GM18858 (cell line): ENCODE measurements at regions not wholly inside any gene's neighbourhood (a gene's known extent, or its start where the extent isn't known, plus 50 kb on each side); places are given as distances from the start of the nearest gene placed in this dataset.

ENCODE experiments used
- ATAC-seq: cut with Tn5 transposase; IDR thresholded peaks from one replicate; pipeline ENCODE4 v1.9.1; 2021; ENCODE audit not compliant: unreplicated experiment

DNA sequence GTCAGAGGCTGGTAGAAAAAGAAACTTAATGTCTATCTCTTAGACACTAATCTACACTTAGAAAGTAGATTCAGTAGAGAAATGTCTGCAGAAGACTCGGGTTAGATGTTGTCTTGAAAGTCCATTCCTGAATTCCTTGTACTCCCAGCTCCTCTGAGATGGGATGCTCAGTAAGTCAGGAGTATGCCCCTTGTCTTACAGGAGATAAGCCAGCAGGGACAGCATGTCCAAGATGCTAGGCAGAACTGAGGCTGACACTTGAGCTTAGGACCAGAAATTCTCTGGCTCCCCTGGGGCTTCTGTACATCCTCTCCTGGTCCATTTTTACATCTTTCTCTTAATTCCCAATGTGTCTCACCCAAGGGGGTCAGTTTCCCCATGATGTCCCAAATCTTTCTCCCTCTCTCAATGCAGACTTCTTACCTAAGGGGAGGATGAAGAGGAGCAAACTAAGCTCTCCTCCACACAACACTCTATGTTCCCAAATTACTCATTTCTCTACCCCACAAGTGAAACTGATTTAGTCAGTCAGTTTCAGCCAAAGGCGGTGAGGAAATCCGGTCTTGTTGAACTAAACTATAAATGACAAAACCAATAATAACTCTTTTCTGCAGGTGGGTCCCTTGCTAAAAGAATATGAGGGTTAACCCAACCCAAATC lies 558.2 kb upstream of the DIPK2B start:
- ATAC-seq: peak; percentile 71

DNA sequence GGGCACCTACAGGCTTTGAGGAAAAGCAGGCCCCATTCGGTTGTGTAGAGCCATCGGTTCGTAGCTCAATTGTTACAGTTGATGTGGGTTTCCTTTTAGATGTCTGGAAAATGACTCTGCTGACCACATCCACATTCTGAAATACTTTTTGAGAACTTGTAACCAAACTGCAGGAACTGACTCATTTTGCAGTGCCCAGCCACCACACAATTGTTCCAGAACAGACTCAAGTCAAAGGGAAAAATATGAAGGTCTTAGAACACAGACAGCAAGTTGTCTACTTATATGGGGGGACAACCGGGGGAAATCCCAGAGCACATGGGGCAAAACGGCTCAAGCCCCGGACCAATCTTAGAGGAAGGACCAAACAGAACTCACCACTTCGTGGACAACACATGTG lies 557.6 kb upstream of the DIPK2B start:
- peak; percentile 29 for ATAC-seq

DNA sequence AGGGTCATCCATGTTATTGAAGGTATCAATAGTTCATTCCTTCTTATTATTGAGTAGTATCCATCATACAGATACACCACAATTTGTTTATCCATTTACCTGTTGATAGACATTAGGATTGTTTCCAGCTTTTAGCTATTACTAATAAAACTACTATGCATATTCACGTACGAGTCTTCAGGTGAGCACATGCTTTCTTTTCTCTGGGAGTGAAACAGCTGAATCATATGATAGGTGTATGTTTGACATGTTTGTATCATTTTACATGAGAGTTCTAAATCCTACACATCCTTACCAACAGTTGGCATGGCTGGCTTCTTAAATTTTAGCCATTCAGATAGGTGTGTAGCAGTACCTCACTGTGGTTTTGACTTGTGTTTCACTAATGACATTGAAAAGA lies 556.6 kb upstream of the DIPK2B start:
- no peak for ATAC-seq

DNA sequence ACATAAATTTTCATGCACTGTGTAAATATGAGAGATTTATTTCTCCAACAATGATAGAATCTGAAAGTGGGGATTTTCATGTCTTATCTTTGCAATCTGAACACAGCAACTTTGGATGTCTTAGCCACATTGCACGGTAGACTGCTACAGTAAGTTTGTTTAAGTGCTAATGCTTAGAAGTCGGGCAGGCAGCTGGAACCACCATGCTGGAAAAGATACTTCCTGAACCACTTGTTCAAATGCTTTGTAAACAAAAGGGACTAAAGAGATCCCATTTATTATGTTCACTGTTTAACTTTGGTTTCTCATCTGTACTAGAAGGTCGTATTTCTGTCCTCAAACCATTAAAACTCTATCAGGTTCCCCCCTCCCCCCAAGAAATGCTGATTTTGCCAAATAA lies 555.9 kb upstream of the DIPK2B start:
- ATAC-seq: no peak

DNA sequence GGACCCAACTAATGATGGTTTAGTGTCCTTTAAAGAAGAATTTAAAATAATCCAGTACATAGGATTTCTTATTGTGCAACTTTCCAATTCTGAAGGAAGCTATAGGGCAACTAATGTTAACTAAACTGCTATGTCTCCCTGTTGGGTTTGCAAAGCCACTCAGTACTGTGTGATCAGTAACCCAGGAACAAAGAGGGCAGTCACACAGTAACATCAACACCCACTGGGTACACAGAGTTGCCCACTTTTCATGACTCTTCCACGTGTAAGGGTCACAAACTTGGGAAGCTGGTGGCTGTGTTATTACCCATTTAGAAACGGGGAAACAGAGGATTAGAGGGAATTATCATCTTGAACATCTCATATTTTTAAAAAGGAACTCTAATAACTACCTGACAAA lies 555.0 kb upstream of the DIPK2B start:
- no peak for ATAC-seq

DNA sequence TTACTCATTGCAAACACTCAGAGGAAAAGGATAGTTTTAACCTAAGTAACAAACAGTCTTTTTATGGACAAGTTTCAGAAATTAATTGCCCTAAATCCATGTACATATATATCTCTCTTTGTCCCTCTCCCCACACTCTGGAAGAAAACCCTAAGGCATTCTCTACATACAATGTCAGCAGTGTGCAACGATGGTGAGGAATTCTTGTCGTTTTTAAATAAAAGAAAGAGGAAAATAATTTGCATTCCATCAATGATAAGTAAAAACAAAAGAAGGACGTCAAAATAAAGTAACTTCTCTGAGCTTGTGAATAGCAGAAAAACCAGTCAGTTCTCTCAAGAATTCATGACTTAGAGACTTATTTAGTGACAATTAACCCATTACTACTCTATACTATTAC lies 550.5 kb upstream of the DIPK2B start:
- no peak for ATAC-seq

DNA sequence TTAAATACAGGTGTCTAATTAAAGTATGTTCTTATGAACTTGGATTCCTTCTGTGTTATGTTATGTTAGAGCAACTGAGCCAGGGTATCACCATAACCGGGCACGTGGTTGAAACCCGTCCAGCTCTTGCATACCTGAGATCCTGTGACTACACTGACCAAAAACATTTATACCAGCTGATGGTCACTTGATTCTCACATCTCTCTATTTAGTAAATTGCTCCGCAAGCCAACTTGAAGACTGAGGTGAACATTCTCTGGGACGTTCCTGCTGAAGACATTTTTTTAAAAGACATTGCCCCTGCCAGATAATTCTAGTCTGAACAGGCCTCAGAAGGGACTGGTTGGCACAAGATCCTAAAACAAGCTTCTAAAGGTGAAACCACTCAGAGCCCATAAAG lies 550.0 kb upstream of the DIPK2B start:
- no peak for ATAC-seq

DNA sequence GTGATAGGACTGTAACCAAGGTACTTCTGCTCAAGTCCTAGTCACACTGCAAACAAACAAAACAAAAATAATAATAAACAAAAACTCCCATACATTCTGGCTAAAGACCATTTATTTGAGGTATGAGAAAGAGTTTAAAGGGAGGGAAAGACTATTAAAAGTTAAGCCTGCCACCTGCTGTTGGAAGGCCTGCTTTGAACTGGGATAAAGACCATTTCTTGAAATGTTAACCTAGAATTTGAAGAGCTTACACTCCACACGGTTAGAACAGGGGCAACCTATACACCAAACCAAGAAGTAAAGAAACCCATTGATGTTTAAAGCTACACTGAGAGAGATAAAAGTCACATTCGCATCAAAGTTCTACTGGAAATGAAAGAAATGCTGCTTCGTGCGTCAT lies 548.7 kb upstream of the DIPK2B start:
- ATAC-seq: no peak

DNA sequence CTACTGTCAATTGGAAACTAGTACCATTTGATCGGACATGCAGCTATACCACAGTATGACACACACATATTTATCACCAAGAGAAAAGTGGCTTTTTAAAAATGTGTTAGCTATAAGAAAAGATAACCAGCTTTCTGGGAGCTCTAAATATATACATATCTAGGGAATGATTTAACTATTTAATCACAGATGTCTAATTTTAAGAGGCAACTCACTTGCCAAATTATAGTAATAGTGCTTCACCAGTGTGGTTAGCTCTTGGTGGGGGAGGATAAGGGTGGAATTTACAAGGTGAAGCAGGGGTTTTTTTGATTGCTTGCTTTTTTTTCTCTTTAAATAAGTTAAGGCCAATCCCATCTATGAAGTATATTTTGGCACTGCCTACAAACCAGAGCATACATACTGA lies 547.7 kb upstream of the DIPK2B start:
- ATAC-seq: no peak

DNA sequence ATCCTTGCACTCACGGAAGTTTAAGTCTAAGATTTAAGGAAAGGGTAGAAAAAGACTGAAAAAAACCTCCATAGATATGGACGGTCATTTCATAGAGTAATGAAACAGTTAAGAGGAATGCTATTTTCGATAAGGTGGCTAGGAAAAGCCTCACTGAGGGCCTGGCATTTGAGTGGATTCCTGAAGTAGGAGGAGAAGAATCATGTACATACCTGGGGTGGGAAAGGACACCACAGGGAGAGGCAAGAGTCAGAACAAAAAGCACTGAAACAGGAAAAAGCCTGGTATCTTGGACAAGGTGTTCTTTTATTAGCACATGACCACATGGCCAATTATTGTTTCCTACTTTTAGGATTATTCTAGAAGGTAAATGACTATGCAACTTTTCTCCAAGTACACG lies 547.2 kb upstream of the DIPK2B start:
- no peak for ATAC-seq

DNA sequence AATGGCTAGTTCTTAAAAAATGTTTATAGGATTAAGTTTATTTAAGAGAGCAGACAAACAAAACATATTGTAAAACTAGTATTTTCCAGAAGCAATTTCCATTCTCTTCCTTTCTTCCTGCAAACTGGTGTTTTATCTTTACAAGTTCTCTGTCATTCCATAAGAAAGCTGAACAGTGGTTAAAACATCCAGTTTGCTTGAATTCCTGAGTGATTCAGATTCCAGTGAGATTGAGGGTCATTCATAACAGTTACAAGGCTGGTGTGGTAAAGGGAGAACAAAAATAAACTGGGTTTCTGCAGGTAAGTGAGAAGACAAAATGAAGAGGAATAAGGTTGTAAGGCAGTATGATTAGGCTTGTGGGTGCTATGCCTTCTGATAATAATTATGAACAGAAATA lies 544.8 kb upstream of the DIPK2B start:
- no peak for ATAC-seq

DNA sequence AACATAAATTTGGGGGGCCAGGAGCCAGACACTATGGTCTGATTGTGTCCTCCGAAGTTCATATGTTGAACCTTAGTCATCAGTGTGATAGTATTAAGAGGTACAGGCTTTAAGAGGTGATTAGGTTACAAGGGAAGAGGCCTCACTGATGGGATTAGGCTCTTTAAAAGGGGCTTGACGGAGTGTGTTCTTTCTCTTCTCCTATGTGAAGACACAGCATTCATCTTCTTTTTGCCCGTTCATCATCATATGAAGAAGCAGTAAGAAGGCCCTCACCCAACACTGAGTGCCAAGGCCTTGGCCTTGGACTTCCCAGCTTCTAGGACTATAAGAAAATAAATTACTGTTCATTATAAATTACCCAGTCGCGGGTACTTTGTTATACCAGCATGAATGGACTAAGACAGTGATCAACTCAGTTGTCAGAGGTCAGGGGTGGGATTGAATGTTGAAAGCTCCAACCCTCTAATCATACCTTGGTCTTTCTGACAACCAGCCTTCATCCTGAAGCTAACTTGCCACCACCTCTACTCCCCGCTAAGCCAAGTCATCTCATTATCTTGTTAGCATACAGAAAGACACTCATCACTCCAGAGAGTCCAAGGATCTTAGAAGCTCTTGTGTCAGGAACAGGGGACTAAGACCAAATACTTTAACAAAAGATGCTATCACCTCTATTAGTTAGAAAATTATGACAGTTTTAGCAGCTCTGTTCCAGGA lies 543.4 kb upstream of the DIPK2B start:
- ATAC-seq: no peak

DNA sequence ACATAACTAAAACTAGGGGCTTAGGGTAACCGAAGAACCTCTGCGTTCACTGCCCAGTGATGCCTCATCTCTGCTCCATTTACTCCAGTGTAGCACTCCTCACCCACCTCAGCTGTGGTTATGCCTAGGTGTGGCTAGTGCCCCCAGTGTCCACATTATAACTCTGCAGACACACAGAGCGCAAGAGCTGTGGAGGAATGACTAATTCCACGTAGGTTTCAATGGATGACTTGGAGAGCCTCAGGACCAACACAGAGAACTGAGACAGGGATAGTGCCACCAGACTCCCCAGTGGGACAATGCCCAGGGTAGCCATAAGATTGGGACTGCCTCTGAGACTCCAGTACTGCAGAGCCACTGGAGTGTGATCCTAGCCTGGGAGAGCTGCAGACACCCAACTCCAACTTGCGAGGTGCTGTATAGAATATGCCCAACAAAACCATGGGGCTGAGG lies 542.4 kb upstream of the DIPK2B start:
- no peak for ATAC-seq

DNA sequence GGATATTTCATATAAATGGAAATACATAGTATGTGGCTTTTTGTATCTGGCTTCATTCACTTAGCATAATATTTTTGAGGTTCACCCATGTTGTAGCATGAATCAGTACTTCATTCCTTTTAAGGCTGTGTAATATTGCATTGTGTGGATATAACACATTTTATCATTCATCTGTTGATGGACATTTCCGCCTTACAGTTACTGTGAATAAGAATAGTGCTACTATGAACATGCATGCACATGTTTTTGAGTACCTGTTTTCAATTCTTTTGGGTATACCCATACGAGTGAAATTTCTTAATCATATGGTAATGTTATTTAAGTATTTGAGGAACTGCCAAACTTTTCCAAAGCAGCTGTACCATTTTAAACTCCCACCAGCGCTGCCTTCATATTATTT lies 539.6 kb upstream of the DIPK2B start:
- no peak for ATAC-seq

DNA sequence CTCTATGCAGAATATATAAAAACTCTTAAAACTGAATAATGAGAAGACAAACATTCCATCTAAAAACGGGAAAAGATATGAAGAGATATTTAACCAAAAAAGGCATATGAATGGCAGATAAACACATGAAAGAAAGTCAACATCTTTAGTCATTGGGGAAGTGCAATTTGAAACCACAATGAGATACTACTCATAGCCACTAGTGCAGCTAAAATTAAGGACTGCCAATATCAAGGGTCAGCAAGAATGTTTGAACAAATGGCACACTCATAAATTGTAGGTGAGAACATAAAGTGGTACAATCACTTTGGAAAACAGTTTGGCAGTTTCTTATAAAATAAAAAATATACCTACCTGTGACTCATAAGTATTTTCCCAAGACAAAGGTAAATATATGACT lies 534.9 kb upstream of the DIPK2B start:
- no peak for ATAC-seq

DNA sequence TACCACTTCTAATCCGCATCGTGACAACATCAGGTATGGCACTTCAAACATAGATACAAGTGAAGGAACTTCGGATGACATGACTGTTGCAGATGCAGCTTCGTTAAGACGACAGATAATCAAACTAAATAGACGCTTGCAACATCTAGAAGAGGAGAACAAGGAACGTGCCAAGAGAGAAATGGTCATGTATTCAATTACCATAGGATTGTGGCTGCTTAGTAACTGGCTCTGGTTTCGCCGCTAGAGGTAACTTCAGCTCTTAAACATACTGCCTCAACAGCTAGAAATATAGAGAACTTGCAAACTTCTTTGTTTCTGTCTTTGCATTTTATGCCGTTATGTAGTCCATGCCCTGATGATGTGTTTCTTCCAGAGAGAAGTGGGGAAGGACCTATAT lies 530.8 kb upstream of the DIPK2B start:
- no peak for ATAC-seq

DNA sequence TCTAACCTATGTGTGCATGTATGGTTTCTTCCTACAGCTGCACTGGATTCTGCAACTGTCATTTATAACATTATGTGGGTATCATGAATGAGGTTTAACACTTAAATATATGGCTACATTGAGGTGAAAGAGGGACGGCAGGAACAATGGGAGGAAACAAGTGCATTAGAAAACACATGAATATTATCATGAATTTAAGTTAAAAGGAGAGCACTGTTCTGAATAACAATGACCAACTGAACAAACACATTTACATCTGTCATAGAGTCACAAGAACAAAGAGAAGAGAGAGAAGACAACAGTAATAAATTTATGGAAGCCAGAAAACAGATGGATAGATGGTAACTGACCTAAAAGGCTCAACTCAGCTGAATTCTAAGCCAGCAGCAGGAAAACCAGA lies 527.1 kb upstream of the DIPK2B start:
- no peak for ATAC-seq

DNA sequence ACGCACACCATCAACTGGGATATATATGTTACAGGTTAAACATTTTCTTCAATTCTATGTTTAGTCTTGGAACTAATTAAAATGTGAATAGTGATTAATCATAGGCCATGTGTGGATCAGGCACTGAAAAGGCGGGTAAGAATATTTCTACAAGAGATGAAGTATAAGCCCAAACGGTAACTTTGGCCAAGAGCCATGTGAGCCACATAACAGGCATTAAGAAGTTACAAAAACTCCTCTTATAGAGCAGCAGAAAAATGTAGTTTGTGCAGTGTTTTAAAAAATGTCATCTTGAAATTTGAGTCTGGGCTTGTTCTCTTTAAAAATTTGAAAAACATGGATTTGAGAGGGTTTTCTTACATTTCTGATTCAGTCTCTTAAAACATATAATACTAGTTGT lies 521.8 kb upstream of the DIPK2B start:
- ATAC-seq: no peak

DNA sequence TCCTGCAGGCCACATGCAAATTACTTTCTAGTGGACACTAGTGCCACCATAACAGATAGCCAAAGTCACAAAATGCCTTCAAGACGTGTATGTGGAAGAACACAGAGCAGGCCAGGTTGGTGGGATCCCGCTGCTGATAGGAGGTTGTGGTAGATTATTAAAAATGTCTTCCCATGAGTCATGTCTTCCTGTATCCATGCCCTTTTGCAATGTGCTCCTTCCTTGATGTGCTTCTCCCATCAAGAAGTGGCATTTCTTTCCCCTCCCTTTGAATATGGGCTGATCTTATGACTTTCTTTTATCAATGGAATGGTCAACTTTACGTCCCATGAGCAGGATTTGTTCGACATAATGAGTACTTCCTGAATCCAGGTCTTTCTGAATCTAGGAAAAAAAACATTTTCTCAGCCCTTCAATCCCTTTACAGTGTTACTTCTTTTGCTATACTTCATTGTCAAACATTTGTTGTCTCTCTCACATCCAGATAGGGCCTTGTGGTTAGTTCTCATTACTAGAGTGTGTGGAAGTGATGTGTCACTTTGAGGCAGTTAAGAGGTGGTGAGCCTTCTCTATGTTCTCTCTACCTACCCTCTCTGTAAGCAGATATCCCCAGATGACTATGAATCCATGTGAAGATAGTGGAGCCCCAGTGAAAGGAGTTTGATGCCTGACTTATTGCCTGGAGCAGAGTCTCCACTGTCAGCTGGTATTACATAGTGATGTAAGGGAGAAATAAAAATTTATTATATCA lies 519.2 kb upstream of the DIPK2B start:
- no peak for ATAC-seq

DNA sequence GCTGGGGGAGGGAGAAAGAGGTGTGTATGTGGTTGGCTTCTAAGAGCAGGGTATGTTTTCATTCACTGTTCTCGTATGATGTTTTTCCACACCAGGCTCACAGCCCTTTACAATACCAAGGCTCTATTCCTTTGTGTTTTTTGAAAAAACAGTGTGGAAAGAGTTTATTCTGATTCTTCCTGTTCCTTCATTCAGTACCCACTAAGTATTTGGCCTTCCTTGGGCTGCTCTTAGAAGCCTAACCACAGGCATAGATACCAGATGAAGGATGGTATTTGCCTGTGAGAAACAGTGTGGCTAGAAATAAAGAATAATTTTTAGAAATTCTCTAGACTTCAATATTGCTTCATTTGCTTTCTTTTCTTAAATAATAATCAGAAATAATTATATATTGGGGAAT lies 518.0 kb upstream of the DIPK2B start:
- ATAC-seq: no peak

DNA sequence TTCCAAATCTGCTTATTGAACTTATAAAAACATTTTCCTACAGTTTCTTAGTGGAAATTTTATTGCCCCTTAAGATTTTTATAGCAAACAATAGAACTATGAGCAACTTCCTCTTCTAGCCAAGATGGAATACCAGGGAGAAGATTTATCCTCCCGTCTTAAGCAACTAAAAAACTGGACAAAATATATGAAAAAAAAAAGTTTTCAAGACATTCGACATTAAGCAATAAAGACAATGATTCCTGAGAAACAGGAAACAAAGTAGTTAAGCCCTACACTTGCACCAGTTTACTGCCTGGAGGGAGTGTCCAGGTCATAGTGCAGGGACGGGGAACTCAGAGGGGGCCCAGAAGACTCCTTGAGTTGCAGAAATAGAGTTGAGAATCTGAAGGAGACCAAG lies 516.1 kb upstream of the DIPK2B start:
- ATAC-seq: no peak

DNA sequence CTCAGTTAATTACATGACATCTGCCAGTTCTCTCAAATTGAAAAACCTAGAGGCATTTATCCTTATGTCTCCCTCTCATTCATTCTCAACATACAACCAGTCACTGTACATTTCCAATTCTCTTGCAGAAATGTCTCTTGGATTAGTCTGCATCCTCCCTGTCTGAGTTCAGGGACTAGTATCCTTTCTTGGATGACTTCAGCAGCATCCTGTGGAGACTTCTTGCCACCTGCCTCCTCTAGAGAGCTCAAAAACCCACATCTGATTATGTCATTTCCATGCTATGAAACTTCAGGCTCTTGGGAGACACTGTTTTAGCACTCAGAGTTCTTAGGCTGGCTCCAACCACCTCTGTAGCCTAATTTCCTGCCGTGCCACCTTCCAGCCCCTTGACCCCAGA lies 515.1 kb upstream of the DIPK2B start:
- no peak for ATAC-seq
